Epithelial cell of proximal tubule (primary cell): ENCODE measurements at regions not wholly inside any gene's neighbourhood (a gene's known extent, or its start where the extent isn't known, plus 50 kb on each side); places are given as distances from the start of the nearest gene placed in this dataset.

Source experiments
- DNase-seq: peaks from one replicate; pipeline ENCODE4 v3.0.0-alpha.2; 2011; ENCODE audit warnings: low read depth
- H3K4me3 ChIP-seq: 2 replicates; pipeline ENCODE4 v1.5.1; 2011; ENCODE audit warnings: low read depth, mild to moderate bottlenecking, low read length
- CTCF ChIP-seq: conservative IDR thresholded peaks from 2 replicates; pipeline ENCODE4 v1.5.1; 2012; ENCODE audit warnings: low read depth, mild to moderate bottlenecking, low read length

- H3K4me3 ChIP-seq: no peak overlapping the region
- no peak for DNase-seq
- TF ChIP-seq CTCF: no peak
Observed at GRCh38 chrX:7582191-7582590, 260.8 kb upstream of the VCX start.

GRCh38 chrX:7580127-7580526 lies 262.8 kb upstream of the VCX start:
- DNase-seq: no peak
- no peak for TF ChIP-seq CTCF
- no peak overlapping the region for H3K4me3 ChIP-seq

GRCh38 chrX:7574325-7574724 lies 268.6 kb upstream of the VCX start:
- no peak for DNase-seq
- no peak for TF ChIP-seq CTCF
- H3K4me3 ChIP-seq: no peak overlapping the region

GRCh38 chrX:7570432-7571029 lies 272.4 kb upstream of the VCX start:
- no peak for DNase-seq
- H3K4me3 ChIP-seq: no peak overlapping the region
- TF ChIP-seq CTCF: no peak

- DNase-seq: no peak
- H3K4me3 ChIP-seq: no peak overlapping the region
- TF ChIP-seq CTCF: no peak
Observed at GRCh38 chrX:7568597-7568996, 274.4 kb upstream of the VCX start.

- no peak for DNase-seq
Observed at GRCh38 chrX:7568130-7568529, 274.8 kb upstream of the VCX start.

More at GRCh38 chrX:7568130-7568529, 274.8 kb upstream of the VCX start:
- H3K4me3 ChIP-seq: no peak overlapping the region
- TF ChIP-seq CTCF: no peak
